AG09319 (cell line): ENCODE measurements at regions not wholly inside any gene's neighbourhood (a gene's known extent, or its start where the extent isn't known, plus 50 kb on each side); places are given as distances from the start of the nearest gene placed in this dataset.

Experiments
- DNase-seq: peaks from one replicate; pipeline ENCODE4 v3.0.0-alpha.2; 2010; ENCODE audit warnings: low read depth; ENCODE audit errors: extremely low read depth
- CTCF ChIP-seq: IDR thresholded peaks from 2 replicates; pipeline ENCODE4 v1.5.1; 2011; ENCODE audit warnings: low read depth, mild to moderate bottlenecking, inconsistent platforms, low read length, moderate library complexity

GRCh38 chr13:107847406-107847805 is 367.9 kb downstream of the LIG4 start:
- TF ChIP-seq CTCF: no peak
- DNase-seq: no peak

GRCh38 chr13:107846642-107847041 is 368.7 kb downstream of the LIG4 start:
- TF ChIP-seq CTCF: no peak
- no peak for DNase-seq

GRCh38 chr13:107845911-107846310 is 369.4 kb downstream of the LIG4 start:
- DNase-seq: no peak
- TF ChIP-seq CTCF: no peak

- no peak for DNase-seq
- no peak for TF ChIP-seq CTCF
These were observed 371.7 kb downstream of the LIG4 start for GRCh38 chr13:107843681-107844080.

GRCh38 chr13:107843281-107843680 is 372.1 kb downstream of the LIG4 start:
- DNase-seq: no peak
- TF ChIP-seq CTCF: no peak

GRCh38 chr13:107842562-107843180 is 372.7 kb downstream of the LIG4 start:
- TF ChIP-seq CTCF: no peak
- no peak for DNase-seq

GRCh38 chr13:107838588-107839161 is 376.7 kb downstream of the LIG4 start:
- DNase-seq: no peak

More at GRCh38 chr13:107838588-107839161, 376.7 kb downstream of the LIG4 start:
- no peak for TF ChIP-seq CTCF
